Memory B cell (primary cell): ENCODE measurements at regions not wholly inside any gene's neighbourhood (a gene's known extent, or its start where the extent isn't known, plus 50 kb on each side); places are given as distances from the start of the nearest gene placed in this dataset.
"Not testable (repeated sequence)": the region's sequence is repeated elsewhere in the genome, so short reads cannot be mapped to it uniquely, and the experiment has no call there.

Experiments
- ATAC-seq: fragments of 150-1000 bp; cut with Tn5 transposase; 2 replicates; pipeline ENCODE4 v1.10.0; 2021; ENCODE audit warnings: low read depth, mild to moderate bottlenecking, moderate library complexity
- DNase-seq, 2 donors: peaks; one replicate each; pipeline ENCODE4 v3.0.0; 2022; ENCODE audit warnings: low spot score in 2 of 2
- H3K27ac Mint-ChIP-seq: one replicate; pipeline ENCODE4 v1.8.0; 2022; ENCODE audit warnings: mild to moderate bottlenecking, moderate library complexity, mixed read lengths
- H3K27me3 Mint-ChIP-seq: one replicate; pipeline ENCODE4 v1.8.0; 2022; ENCODE audit warnings: mixed read lengths
- H3K36me3 Mint-ChIP-seq: one replicate; pipeline ENCODE4 v1.8.0; 2022; ENCODE audit warnings: mild to moderate bottlenecking, mixed read lengths
- H3K4me1 Mint-ChIP-seq: one replicate; pipeline ENCODE4 v1.8.0; 2022; ENCODE audit warnings: mixed read lengths
- H3K4me3 Mint-ChIP-seq: one replicate; pipeline ENCODE4 v1.8.0; 2022; ENCODE audit warnings: mild to moderate bottlenecking, moderate library complexity, mixed read lengths
- H3K9me3 Mint-ChIP-seq: one replicate; pipeline ENCODE4 v1.8.0; 2022; ENCODE audit warnings: mixed read lengths

- Mint-ChIP-seq H3K36me3 (no peaks in the 10 kb centered on the region), H3K9me3 (no peaks in the 10 kb centered on the region), H3K27me3 (no peaks in the 10 kb centered on the region), H3K4me3 (no peak overlapping the region), H3K4me1 (no peaks in the 10 kb centered on the region), H3K27ac (no peak overlapping the region)
- ATAC-seq, result no peak
- no peak for DNase-seq
These were observed 373.5 kb downstream of the DSEL start for GRCh38 chr18:67143028-67143427.

- Mint-ChIP-seq H3K4me3 (no peak overlapping the region), H3K9me3 (no peaks in the 10 kb centered on the region), H3K27me3 (no peaks in the 10 kb centered on the region), H3K36me3 (no peaks in the 10 kb centered on the region), H3K27ac (no peak overlapping the region), H3K4me1 (no peaks in the 10 kb centered on the region)
- ATAC-seq, result no peak
- DNase-seq, result no peak
These were observed 373.9 kb downstream of the DSEL start for GRCh38 chr18:67142604-67143003.

- no peaks in the 10 kb centered on the region for H3K4me1 Mint-ChIP-seq
- no peak for ATAC-seq
- no peak overlapping the region for H3K27ac Mint-ChIP-seq
- DNase-seq, result no peak
- no peaks in the 10 kb centered on the region for H3K27me3 Mint-ChIP-seq
- no peak overlapping the region for H3K4me3 Mint-ChIP-seq
- no peaks in the 10 kb centered on the region for H3K9me3 Mint-ChIP-seq
- H3K36me3 Mint-ChIP-seq, result no peaks in the 10 kb centered on the region
These were observed 376.0 kb downstream of the DSEL start for GRCh38 chr18:67140495-67140894.

- Mint-ChIP-seq H3K9me3 (no peaks in the 10 kb centered on the region), H3K27me3 (no peaks in the 10 kb centered on the region), H3K4me3 (no peak overlapping the region), H3K27ac (no peak overlapping the region), H3K36me3 (no peaks in the 10 kb centered on the region), H3K4me1 (no peaks in the 10 kb centered on the region)
- DNase-seq (no peak), ATAC-seq (no peak)
These were observed 376.6 kb downstream of the DSEL start for GRCh38 chr18:67139899-67140298.

GRCh38 chr18:67135981-67136380 is 380.5 kb downstream of the DSEL start:
- Mint-ChIP-seq H3K27ac (no peak overlapping the region), H3K4me3 (no peak overlapping the region), H3K4me1 (no peaks in the 10 kb centered on the region), H3K36me3 (no peaks in the 10 kb centered on the region), H3K9me3 (no peaks in the 10 kb centered on the region), H3K27me3 (no peaks in the 10 kb centered on the region)
- DNase-seq (no peak), ATAC-seq (no peak)

GRCh38 chr18:67134911-67135310 is 381.6 kb downstream of the DSEL start:
- H3K4me1 Mint-ChIP-seq, result no peaks in the 10 kb centered on the region
- ATAC-seq, result no peak
- DNase-seq, result no peak
- no peaks in the 10 kb centered on the region for H3K36me3 Mint-ChIP-seq
- H3K4me3 Mint-ChIP-seq, result no peak overlapping the region
- no peak overlapping the region for H3K27ac Mint-ChIP-seq
- no peaks in the 10 kb centered on the region for H3K27me3 Mint-ChIP-seq
- no peaks in the 10 kb centered on the region for H3K9me3 Mint-ChIP-seq

GRCh38 chr18:67133669-67134068 is 382.9 kb downstream of the DSEL start:
- DNase-seq (no peak), ATAC-seq (no peak)
- Mint-ChIP-seq H3K4me3 (no peak overlapping the region), H3K27ac (no peak overlapping the region), H3K4me1 (no peaks in the 10 kb centered on the region), H3K9me3 (no peaks in the 10 kb centered on the region), H3K36me3 (no peaks in the 10 kb centered on the region), H3K27me3 (no peaks in the 10 kb centered on the region)

GRCh38 chr18:67132919-67133318 is 383.6 kb downstream of the DSEL start:
- no peak for ATAC-seq
- Mint-ChIP-seq H3K9me3 (peaks cover 2% of the 10 kb centered on the region), H3K36me3 (no peaks in the 10 kb centered on the region), H3K27me3 (no peaks in the 10 kb centered on the region), H3K4me1 (no peaks in the 10 kb centered on the region), H3K27ac (no peak overlapping the region), H3K4me3 (no peak overlapping the region)
- DNase-seq, result no peak

GRCh38 chr18:67131498-67131897 is 385.0 kb downstream of the DSEL start:
- DNase-seq (no peak), ATAC-seq (no peak)
- H3K36me3 Mint-ChIP-seq, result no peaks in the 10 kb centered on the region
- H3K4me1 Mint-ChIP-seq, result no peaks in the 10 kb centered on the region
- H3K9me3 Mint-ChIP-seq, result peaks cover 2% of the 10 kb centered on the region
- H3K4me3 Mint-ChIP-seq, result no peak overlapping the region
- no peaks in the 10 kb centered on the region for H3K27me3 Mint-ChIP-seq
- no peak overlapping the region for H3K27ac Mint-ChIP-seq

- not testable (repeated sequence) for DNase-seq, ATAC-seq, H3K4me1 Mint-ChIP-seq, H3K36me3 Mint-ChIP-seq, H3K27me3 Mint-ChIP-seq, H3K4me3 Mint-ChIP-seq, H3K9me3 Mint-ChIP-seq, H3K27ac Mint-ChIP-seq
These were observed 389.8 kb downstream of the DSEL start for GRCh38 chr18:67126751-67127150.

- no peak overlapping the region for H3K27ac Mint-ChIP-seq
- peaks cover 2% of the 10 kb centered on the region for H3K9me3 Mint-ChIP-seq
- no peaks in the 10 kb centered on the region for H3K4me1 Mint-ChIP-seq
- H3K27me3 Mint-ChIP-seq, result no peaks in the 10 kb centered on the region
- no peak overlapping the region for H3K4me3 Mint-ChIP-seq
- no peaks in the 10 kb centered on the region for H3K36me3 Mint-ChIP-seq
- no peak for DNase-seq
- ATAC-seq, result no peak
These were observed 392.6 kb downstream of the DSEL start for GRCh38 chr18:67123901-67124300.

- H3K4me1 Mint-ChIP-seq, result no peaks in the 10 kb centered on the region
- ATAC-seq, result no peak
- no peaks in the 10 kb centered on the region for H3K27me3 Mint-ChIP-seq
- H3K4me3 Mint-ChIP-seq, result no peak overlapping the region
- H3K36me3 Mint-ChIP-seq, result no peaks in the 10 kb centered on the region
- DNase-seq, result no peak
- peaks cover 3% of the 10 kb centered on the region for H3K9me3 Mint-ChIP-seq
- no peak overlapping the region for H3K27ac Mint-ChIP-seq
These were observed 398.7 kb downstream of the DSEL start for GRCh38 chr18:67117804-67118203.

- H3K4me1 Mint-ChIP-seq, result no peaks in the 10 kb centered on the region
- H3K27me3 Mint-ChIP-seq, result no peaks in the 10 kb centered on the region
- DNase-seq (no peak), ATAC-seq (no peak)
- peaks cover 2% of the 10 kb centered on the region for H3K9me3 Mint-ChIP-seq
- no peaks in the 10 kb centered on the region for H3K36me3 Mint-ChIP-seq
- H3K4me3 Mint-ChIP-seq, result no peak overlapping the region
- no peak overlapping the region for H3K27ac Mint-ChIP-seq
These were observed 407.0 kb downstream of the DSEL start for GRCh38 chr18:67109535-67109934.

GRCh38 chr18:67108894-67109293 is 407.6 kb downstream of the DSEL start:
- Mint-ChIP-seq H3K27ac (no peak overlapping the region), H3K27me3 (no peaks in the 10 kb centered on the region), H3K36me3 (no peaks in the 10 kb centered on the region), H3K9me3 (no peaks in the 10 kb centered on the region), H3K4me3 (no peak overlapping the region), H3K4me1 (no peaks in the 10 kb centered on the region)
- DNase-seq (no peak), ATAC-seq (no peak)

- ATAC-seq (no peak), DNase-seq (no peak)
- Mint-ChIP-seq H3K4me1 (no peaks in the 10 kb centered on the region), H3K36me3 (no peaks in the 10 kb centered on the region), H3K27me3 (no peaks in the 10 kb centered on the region), H3K4me3 (no peak overlapping the region), H3K9me3 (no peaks in the 10 kb centered on the region), H3K27ac (no peak overlapping the region)
These were observed 411.7 kb downstream of the DSEL start for GRCh38 chr18:67104700-67105284.
